Cardiac fibroblast (primary cell): ENCODE measurements at regions not wholly inside any gene's neighbourhood (a gene's known extent, or its start where the extent isn't known, plus 50 kb on each side); places are given as distances from the start of the nearest gene placed in this dataset.
"Not testable (repeated sequence)": the region's sequence is repeated elsewhere in the genome, so short reads cannot be mapped to it uniquely, and the experiment has no call there.

Source experiments
- DNase-seq, 2 donors: peaks; one replicate each; pipeline versions ENCODE4 v3.0.0 to v3.0.0-alpha.2; 2010; ENCODE audit warnings: low read depth in 2 of 2
- H3K4me3 ChIP-seq, 2 donors: replicated peaks in 1 of 2; 1 replicate in 1 of 2; 2 replicates in 1 of 2; pipeline ENCODE4 v1.5.1; 2011; ENCODE audit warnings: low read depth in 2 of 2, low read length in 2 of 2, mild to moderate bottlenecking in 2 of 2, moderate library complexity in 1 of 2
- CTCF ChIP-seq: IDR thresholded peaks from one replicate; pipeline ENCODE4 v1.5.1; 2011; ENCODE audit warnings: low read depth, mild to moderate bottlenecking, low read length, inconsistent platforms

- peak; percentile 64 for TF ChIP-seq CTCF
- peak; percentile 75 to 78 for DNase-seq
- H3K4me3 ChIP-seq = no peak overlapping the region
Measured at GRCh38 chr2:55771612-55772011, 78.0 kb upstream of the PNPT1 start.

GRCh38 chr2:55768991-55769390 is 75.3 kb upstream of the PNPT1 start:
- no peak for DNase-seq
- H3K4me3 ChIP-seq = no peak overlapping the region
- no peak for TF ChIP-seq CTCF

GRCh38 chr2:55766947-55767346 is 73.3 kb upstream of the PNPT1 start:
- no peak for DNase-seq
- H3K4me3 ChIP-seq = no peak overlapping the region
- TF ChIP-seq CTCF = no peak

- not testable (repeated sequence) for DNase-seq, H3K4me3 ChIP-seq
Measured at GRCh38 chr2:55765708-55766107, 72.1 kb upstream of the PNPT1 start.

- no peak for DNase-seq
- H3K4me3 ChIP-seq = no peak overlapping the region
- no peak for TF ChIP-seq CTCF
Measured at GRCh38 chr2:55763721-55764120, 70.1 kb upstream of the PNPT1 start.

GRCh38 chr2:55761526-55761925 is 67.9 kb upstream of the PNPT1 start:
- no peak overlapping the region for H3K4me3 ChIP-seq
- no peak for TF ChIP-seq CTCF

GRCh38 chr2:55761024-55761423 is 67.4 kb upstream of the PNPT1 start:
- peak; percentile 49 to 77 for DNase-seq
- no peak overlapping the region for H3K4me3 ChIP-seq
- TF ChIP-seq CTCF = no peak

More at GRCh38 chr2:55761526-55761925, 67.9 kb upstream of the PNPT1 start:
- peak; percentile 78 to 87 for DNase-seq
